CD4-positive, alpha-beta T cell (primary cell): ENCODE measurements at regions not wholly inside any gene's neighbourhood (a gene's known extent, or its start where the extent isn't known, plus 50 kb on each side); places are given as distances from the start of the nearest gene placed in this dataset.

Source experiments
- ATAC-seq: fragments of 200-7000 bp; cut with Tn5 transposase; one replicate; pipeline ENCODE4 v1.10.0; 2022; ENCODE audit warnings: mild to moderate bottlenecking; ENCODE audit not compliant: poor library complexity
- CTCF ChIA-PET: fragments of 350-600 bp; sonication (Branson Sonifier 250); formaldehyde crosslinking; loops from one replicate; lab custom pipeline; 2021; ENCODE audit warnings: antibody characterized with exemption, inconsistent platforms; lab: Charles Lee
- POLR2A ChIA-PET: fragments of 350-600 bp; sonication (Branson Sonifier 250); formaldehyde crosslinking; loops from one replicate; lab custom pipeline; 2021; ENCODE audit warnings: antibody characterized with exemption, inconsistent platforms; lab: Charles Lee
- DNase-seq, 14 experiments: peaks; one replicate each; pipeline ENCODE4 v3.0.0-alpha.2; 2013 to 2020; ENCODE audit warnings: mixed read lengths in 2 of 14
- H3K27ac ChIP-seq, 2 donors: one replicate each; pipeline versions ENCODE4 v1.5.1 to v1.7.0; 2013; ENCODE audit warnings: low read length in 2 of 2, low read depth in 1 of 2, mild to moderate bottlenecking in 1 of 2
- H3K27me3 ChIP-seq, 2 experiments: 1 replicate in 1 of 2; 2 replicates in 1 of 2; pipeline versions ENCODE4 v1.6.1 to v1.7.0; 2013; ENCODE audit warnings: low read length in 2 of 2, control low read depth in 1 of 2, mild to moderate bottlenecking in 1 of 2, moderate library complexity in 1 of 2; ENCODE audit not compliant: insufficient read depth in 2 of 2, control insufficient read depth in 1 of 2
- H3K36me3 ChIP-seq: one replicate; pipeline ENCODE4 v1.6.1; 2013; ENCODE audit warnings: low read length, control low read depth; ENCODE audit not compliant: insufficient read depth
- H3K4me1 ChIP-seq: one replicate; pipeline ENCODE4 v1.6.1; 2013; ENCODE audit warnings: low read length, control low read depth; ENCODE audit not compliant: insufficient read depth
- H3K4me3 ChIP-seq: one replicate; pipeline ENCODE4 v1.5.1; 2013; ENCODE audit warnings: mild to moderate bottlenecking, low read length, moderate library complexity
- H3K9me3 ChIP-seq, 2 experiments: 1 replicate in 1 of 2; 2 replicates in 1 of 2; pipeline versions ENCODE4 v1.6.1 to v1.7.0; 2013; ENCODE audit warnings: low read length in 2 of 2, mild to moderate bottlenecking in 2 of 2, control low read depth in 1 of 2, moderate library complexity in 1 of 2; ENCODE audit not compliant: control insufficient read depth in 1 of 2, insufficient read depth in 1 of 2
- H3K27ac Mint-ChIP-seq: one replicate; pipeline ENCODE4 v1.8.0; 2020; ENCODE audit warnings: mixed read lengths
- H3K27me3 Mint-ChIP-seq: one replicate; pipeline ENCODE4 v1.8.0; 2021; ENCODE audit warnings: mixed read lengths
- H3K36me3 Mint-ChIP-seq: one replicate; pipeline ENCODE4 v1.8.0; 2021; ENCODE audit warnings: low read depth, mixed read lengths
- H3K4me1 Mint-ChIP-seq: one replicate; pipeline ENCODE4 v1.8.0; 2021; ENCODE audit warnings: low read depth, mixed read lengths
- H3K4me3 Mint-ChIP-seq: one replicate; pipeline ENCODE4 v1.8.0; 2020; ENCODE audit warnings: mild to moderate bottlenecking, mixed read lengths
- H3K9me3 Mint-ChIP-seq: one replicate; pipeline ENCODE4 v1.8.0; 2020; ENCODE audit warnings: mixed read lengths
- intact Hi-C, 2 experiments: fragments of 100-400 bp; cut with DNase I in 1 of 2; cut with micrococcal nuclease in 1 of 2; formaldehyde crosslinking; loops; one replicate each; pipeline versions ENCODE4 v1.15.1 to v1.9.0; 2023 to 2025; cut with DNase I, micrococcal nuclease
- TF ChIP-seq, protein P1 (sequence below): fragments of 200-600 bp; IDR thresholded peaks from one replicate; pipeline ENCODE4 v1.8.0; 2022; ENCODE audit warnings: antibody characterized with exemption, mild to moderate bottlenecking

DNA sequence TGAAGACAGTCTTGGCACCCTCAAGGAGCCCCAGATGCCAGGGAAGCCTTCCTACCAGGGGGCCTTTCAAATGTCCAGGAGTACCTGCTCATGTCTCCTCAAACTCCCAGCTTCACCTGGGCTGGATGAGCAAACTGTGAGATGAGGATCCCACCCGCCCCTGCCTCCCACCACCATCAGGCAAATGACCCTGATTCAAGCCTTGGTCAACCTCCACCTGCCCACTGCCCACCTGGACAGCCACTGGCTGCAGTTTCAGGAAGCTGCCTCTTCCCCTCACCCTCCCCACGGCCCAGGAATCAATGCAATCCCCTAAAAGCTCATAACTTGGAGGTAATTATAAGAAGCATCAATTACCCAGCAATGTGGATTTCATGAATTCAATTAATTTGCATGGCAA is 122.7 kb downstream of the BUD13 start:
- TF ChIP-seq, protein P1, sequence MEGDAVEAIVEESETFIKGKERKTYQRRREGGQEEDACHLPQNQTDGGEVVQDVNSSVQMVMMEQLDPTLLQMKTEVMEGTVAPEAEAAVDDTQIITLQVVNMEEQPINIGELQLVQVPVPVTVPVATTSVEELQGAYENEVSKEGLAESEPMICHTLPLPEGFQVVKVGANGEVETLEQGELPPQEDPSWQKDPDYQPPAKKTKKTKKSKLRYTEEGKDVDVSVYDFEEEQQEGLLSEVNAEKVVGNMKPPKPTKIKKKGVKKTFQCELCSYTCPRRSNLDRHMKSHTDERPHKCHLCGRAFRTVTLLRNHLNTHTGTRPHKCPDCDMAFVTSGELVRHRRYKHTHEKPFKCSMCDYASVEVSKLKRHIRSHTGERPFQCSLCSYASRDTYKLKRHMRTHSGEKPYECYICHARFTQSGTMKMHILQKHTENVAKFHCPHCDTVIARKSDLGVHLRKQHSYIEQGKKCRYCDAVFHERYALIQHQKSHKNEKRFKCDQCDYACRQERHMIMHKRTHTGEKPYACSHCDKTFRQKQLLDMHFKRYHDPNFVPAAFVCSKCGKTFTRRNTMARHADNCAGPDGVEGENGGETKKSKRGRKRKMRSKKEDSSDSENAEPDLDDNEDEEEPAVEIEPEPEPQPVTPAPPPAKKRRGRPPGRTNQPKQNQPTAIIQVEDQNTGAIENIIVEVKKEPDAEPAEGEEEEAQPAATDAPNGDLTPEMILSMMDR = no peak
- Mint-ChIP-seq H3K4me1 (no peaks in the 10 kb centered on the region), H3K27ac (no peak overlapping the region), H3K36me3 (no peaks in the 10 kb centered on the region), H3K4me3 (no peak overlapping the region), H3K9me3 (peaks cover 2% of the 10 kb centered on the region), H3K27me3 (no peaks in the 10 kb centered on the region)
- ATAC-seq (no peak), DNase-seq (no peak)
- POLR2A ChIA-PET = no interaction called here
- H3K4me1 ChIP-seq = no peaks in the 10 kb centered on the region
- H3K27ac ChIP-seq = no peak overlapping the region
- H3K36me3 ChIP-seq = no peaks in the 10 kb centered on the region
- CTCF ChIA-PET = no interaction called here
- no peak overlapping the region for H3K4me3 ChIP-seq
- intact Hi-C loops = no loop called here
- no peaks in the 10 kb centered on the region for H3K27me3 ChIP-seq
- peaks cover under 1 to 2% of the 10 kb centered on the region in 2 experiments for H3K9me3 ChIP-seq

DNA sequence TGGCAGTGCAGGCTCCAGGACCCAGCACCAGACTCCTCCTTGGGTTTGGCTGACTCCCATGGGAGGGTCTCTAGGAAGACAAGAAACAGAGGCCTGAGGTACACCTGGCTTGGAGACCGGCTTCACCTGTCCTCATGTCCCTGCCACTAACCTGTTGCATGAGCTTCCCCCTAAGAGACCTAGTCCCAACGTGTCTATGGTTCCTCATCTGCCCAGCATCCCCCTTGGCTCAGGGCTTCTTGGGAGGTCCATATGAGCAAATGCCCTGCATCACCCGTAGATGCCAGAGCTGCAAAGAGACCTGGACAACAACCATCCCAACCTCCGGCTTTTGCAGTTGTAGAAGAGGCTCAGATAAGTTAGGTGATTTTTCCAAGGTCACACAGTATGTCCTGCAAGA is 123.5 kb downstream of the BUD13 start:
- Mint-ChIP-seq H3K9me3 (no peaks in the 10 kb centered on the region), H3K36me3 (no peaks in the 10 kb centered on the region), H3K4me3 (no peak overlapping the region), H3K27me3 (no peaks in the 10 kb centered on the region), H3K4me1 (no peaks in the 10 kb centered on the region), H3K27ac (no peak overlapping the region)
- Histone ChIP-seq H3K4me1 (no peaks in the 10 kb centered on the region), H3K9me3 (no peaks in the 10 kb centered on the region), H3K27ac (no peak overlapping the region), H3K36me3 (no peaks in the 10 kb centered on the region), H3K4me3 (no peak overlapping the region), H3K27me3 (no peaks in the 10 kb centered on the region)
- intact Hi-C loops = no loop called here
- TF ChIP-seq, protein P1 = no peak
- DNase-seq (no peak), ATAC-seq (no peak)
- CTCF ChIA-PET = no interaction called here
- POLR2A ChIA-PET = no interaction called here

DNA sequence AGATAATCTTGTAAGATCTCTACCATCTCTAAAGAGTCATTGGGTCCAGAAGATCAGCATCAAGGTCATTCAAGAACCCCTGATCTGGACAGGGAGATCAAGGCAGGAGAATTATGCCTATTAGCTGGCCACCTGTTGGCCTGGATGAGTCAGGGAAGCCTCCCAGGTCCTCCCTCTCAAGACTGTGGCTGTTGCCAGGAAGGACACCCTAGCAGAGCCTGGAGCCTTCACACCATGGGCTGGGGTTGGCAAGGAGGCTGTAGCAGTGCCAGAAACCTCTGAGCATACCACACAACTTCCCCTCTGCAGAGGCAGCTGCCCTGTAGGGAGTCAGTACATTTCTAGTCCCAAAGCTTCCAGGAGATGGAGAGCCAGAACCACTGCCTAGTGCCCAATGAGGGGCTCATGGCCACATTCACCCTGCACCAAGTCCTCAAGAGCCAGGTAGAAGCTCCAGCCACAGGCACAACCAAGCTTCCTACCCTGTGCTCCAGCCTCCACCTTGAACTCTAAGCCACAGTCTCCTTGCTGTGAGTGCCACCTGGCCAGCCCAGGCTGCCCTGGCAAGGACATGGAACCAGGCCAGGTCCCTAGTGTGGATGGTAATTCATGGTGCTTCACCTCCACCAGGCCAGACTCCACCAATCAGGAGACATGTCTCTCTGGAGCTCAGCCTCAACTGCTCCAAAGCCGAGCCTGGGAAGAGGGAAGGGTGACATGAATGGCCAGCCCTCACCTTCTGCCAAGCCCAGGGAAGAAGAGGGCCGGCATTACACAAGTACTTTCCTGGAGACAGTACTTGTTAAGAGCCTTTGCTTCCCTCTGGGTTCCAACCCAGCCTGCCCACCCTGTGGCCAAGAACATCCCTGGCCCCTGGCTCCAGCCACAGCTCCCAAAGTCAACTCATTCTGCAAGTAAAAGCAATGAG is 124.3 kb downstream of the BUD13 start:
- Mint-ChIP-seq H3K4me3 (no peak overlapping the region), H3K9me3 (no peaks in the 10 kb centered on the region), H3K36me3 (no peaks in the 10 kb centered on the region), H3K27me3 (no peaks in the 10 kb centered on the region), H3K27ac (no peak overlapping the region), H3K4me1 (no peaks in the 10 kb centered on the region)
- intact Hi-C loops = no loop called here
- ChIA-PET POLR2A (no interaction called here), CTCF (no interaction called here)
- Histone ChIP-seq H3K27ac (no peak overlapping the region), H3K36me3 (no peaks in the 10 kb centered on the region), H3K4me3 (no peak overlapping the region), H3K4me1 (no peaks in the 10 kb centered on the region), H3K9me3 (no peaks in the 10 kb centered on the region), H3K27me3 (no peaks in the 10 kb centered on the region)
- TF ChIP-seq, protein P1 = no peak
- no peak for DNase-seq
- ATAC-seq = no peak
